HFFc6 (cell line): ENCODE measurements at regions not wholly inside any gene's neighbourhood (a gene's known extent, or its start where the extent isn't known, plus 50 kb on each side); places are given as distances from the start of the nearest gene placed in this dataset.

Experiments used
- DNase-seq: peaks from one replicate; pipeline ENCODE4 v3.0.0-alpha.2; 2018
- H3K27ac Mint-ChIP-seq: 2 replicates; pipeline ENCODE4 v1.8.0; 2020; ENCODE audit warnings: mild to moderate bottlenecking, mixed read lengths
- H3K27me3 Mint-ChIP-seq: 2 replicates; pipeline ENCODE4 v1.8.0; 2021; ENCODE audit warnings: mild to moderate bottlenecking, moderate library complexity, mixed read lengths; ENCODE audit not compliant: insufficient read depth
- H3K36me3 Mint-ChIP-seq: 2 replicates; pipeline ENCODE4 v1.8.0; 2021; ENCODE audit warnings: low read depth, mixed read lengths
- H3K4me1 Mint-ChIP-seq: 2 replicates; pipeline ENCODE4 v1.8.0; 2020; ENCODE audit warnings: low read depth, mixed read lengths
- H3K4me3 Mint-ChIP-seq: 2 replicates; pipeline ENCODE4 v1.8.0; 2020; ENCODE audit warnings: mild to moderate bottlenecking, moderate library complexity, mixed read lengths
- H3K9me3 Mint-ChIP-seq: 2 replicates; pipeline ENCODE4 v1.8.0; 2020; ENCODE audit warnings: mild to moderate bottlenecking, mixed read lengths
- CTCF ChIP-seq: fragments of 200-600 bp; sonication (generic); IDR thresholded peaks from 2 replicates; pipeline ENCODE4 v1.5.0; 2021; ENCODE audit warnings: antibody characterized with exemption, mild to moderate bottlenecking

DNA sequence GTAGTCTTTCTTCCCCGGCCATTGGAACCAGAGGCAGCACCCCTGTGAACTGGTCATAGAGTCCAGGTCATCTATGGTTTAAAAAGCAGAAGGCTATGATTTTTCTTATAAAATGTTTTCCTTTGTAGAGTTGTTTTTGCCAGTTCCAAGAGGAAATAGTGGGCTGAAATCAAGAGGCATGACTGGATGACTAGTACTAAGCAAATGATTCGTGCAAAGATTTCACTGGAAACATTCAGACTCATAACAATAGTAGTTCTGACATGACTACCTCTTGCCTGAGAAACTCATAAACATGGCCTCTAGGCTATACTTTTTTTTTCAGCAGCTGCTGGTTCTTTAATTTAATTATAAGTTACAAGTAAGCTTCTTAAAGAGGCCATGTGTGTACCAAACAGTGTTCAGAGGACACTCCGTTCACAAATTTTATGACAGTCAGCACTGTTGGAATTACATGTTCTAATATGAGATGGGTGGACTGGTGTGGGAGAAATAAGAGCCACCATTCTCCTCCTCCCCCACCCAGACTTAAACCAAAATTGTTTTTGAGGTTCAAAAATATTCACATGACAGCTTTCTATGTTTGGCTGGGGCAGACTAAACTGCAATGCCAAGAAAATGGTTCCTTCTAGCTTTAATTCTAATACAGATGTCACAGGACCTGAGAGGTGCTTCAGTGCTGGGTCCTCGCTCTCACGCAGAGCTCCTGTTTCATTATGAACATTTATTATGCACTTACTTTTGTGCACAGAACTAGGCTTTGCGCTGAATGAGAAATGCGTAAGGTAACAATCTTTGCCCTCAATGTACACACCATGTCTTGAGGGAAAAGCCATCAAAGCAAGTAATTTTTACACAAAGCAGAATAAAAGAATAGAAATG, 147.5 kb downstream of the ZC3H11B start:
- DNase-seq = peak; percentile 45
- no peaks in the 10 kb centered on the region for H3K27me3 Mint-ChIP-seq
- H3K4me3 Mint-ChIP-seq = no peak overlapping the region
- peaks cover 3% of the 10 kb centered on the region; the same call in 1 of the 2 replicates for H3K9me3 Mint-ChIP-seq
- peak overlapping the region; percentile 25; the same call in 1 of the 2 replicates for H3K27ac Mint-ChIP-seq
- no peaks in the 10 kb centered on the region for H3K36me3 Mint-ChIP-seq
- no peak for TF ChIP-seq CTCF
- H3K4me1 Mint-ChIP-seq = peaks cover 13% of the 10 kb centered on the region; the same call in 1 of the 2 replicates

DNA sequence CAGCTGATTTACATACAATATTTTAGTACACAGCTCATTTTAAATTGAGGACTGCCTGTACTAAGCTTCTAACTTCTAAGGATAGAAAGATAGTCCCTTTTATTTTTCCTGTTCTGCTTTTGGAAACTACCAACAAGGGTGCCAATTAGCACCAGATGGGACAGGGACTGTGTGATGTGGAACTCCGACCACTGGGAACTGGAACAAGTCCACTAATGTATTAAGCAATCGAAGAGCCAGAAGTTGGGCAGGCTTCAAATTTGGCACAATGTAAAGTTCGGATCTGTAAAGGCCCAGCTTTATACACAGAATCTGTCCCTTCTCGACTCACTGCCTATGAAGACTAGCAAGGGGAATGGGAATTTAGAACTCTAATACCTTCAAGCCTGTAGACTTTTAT, 149.3 kb downstream of the ZC3H11B start:
- no peak for TF ChIP-seq CTCF
- Mint-ChIP-seq H3K27ac (no peak overlapping the region), H3K27me3 (peaks cover 1% of the 10 kb centered on the region; the same call in 1 of the 2 replicates), H3K4me1 (peaks cover 25% of the 10 kb centered on the region; the same call in 1 of the 2 replicates), H3K4me3 (no peak overlapping the region), H3K9me3 (peaks cover 12% of the 10 kb centered on the region; the same call in 1 of the 2 replicates), H3K36me3 (no peaks in the 10 kb centered on the region)
- no peak for DNase-seq

DNA sequence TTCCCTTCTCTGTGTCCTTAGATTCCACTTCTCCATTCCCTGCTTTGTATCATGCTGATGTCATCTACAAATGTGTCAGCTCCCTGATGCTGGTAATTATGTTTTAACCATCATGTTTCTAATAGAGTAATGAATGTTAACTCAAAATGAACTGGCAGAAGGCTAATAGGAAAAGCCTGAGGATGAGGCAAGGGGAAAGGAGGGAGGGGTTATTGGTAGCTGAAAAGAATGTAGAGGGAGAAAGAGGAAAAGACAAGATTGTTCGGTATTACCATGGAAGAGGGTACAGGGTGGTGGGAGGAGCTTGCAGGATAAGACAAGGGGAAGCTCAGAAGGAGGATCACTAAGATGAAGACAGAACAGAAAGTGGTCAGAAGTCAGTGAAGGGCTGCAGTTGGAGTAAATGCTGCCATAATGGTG, 150.9 kb downstream of the ZC3H11B start:
- no peak for TF ChIP-seq CTCF
- peaks cover 25% of the 10 kb centered on the region; the same call in 1 of the 2 replicates for H3K4me1 Mint-ChIP-seq
- H3K36me3 Mint-ChIP-seq = no peaks in the 10 kb centered on the region
- DNase-seq = no peak
- no peak overlapping the region for H3K27ac Mint-ChIP-seq
- H3K27me3 Mint-ChIP-seq = peaks cover 1% of the 10 kb centered on the region; the same call in 1 of the 2 replicates
- H3K9me3 Mint-ChIP-seq = peaks cover 12% of the 10 kb centered on the region; the same call in 1 of the 2 replicates
- no peak overlapping the region for H3K4me3 Mint-ChIP-seq

DNA sequence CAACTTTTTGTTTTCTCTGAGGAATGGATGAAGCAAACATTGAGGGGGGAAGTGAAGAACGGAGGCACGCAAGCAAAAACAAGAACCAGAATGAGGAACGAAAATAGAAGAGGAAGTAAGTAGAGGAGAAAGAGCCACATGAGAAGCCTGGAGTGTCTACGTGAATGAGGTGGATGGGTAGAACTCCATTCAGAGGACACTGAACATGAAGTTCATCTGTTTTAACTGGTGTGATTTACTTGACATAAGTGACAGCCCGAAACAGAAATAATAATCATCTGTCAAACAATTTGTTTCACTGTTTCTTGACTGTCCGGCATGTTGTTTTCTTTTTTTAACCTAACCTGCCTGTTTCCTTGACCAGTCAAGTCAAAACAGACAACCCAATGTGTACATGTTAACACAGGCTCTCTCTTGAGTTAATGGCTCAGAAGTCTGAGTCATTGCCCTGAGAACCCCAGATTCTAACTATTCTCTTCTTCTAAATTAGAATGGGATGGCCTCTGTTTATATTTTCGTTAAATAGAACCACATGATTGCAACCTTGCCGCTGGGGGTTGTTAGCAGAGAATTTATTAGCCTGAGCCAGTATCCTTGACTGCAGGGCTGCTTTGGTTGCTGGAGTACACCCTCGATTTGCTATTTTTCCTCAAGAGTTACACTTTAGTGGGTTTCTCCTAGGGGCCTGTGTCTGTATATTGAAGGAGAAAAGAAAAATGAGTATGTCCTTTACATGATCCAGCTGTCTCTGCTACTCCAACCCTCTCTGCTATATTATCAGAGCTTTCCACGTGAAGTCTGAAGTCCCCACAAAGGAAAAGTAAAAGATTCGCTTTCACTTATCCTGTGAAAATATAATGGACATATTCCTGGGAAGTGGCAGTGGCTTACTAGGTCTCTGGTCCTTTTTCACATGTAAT, 151.7 kb downstream of the ZC3H11B start:
- peak; percentile 49 for DNase-seq
- no peak for TF ChIP-seq CTCF
- Mint-ChIP-seq H3K27ac (peak overlapping the region; percentile 16; the same call in 1 of the 2 replicates), H3K27me3 (peaks cover 1% of the 10 kb centered on the region; the same call in 1 of the 2 replicates), H3K4me3 (no peak overlapping the region), H3K36me3 (no peaks in the 10 kb centered on the region), H3K9me3 (peaks cover 12% of the 10 kb centered on the region; the same call in 1 of the 2 replicates), H3K4me1 (peaks cover 25% of the 10 kb centered on the region; the same call in 1 of the 2 replicates)
